Caco-2 (cell line): ENCODE measurements at regions not wholly inside any gene's neighbourhood (a gene's known extent, or its start where the extent isn't known, plus 50 kb on each side); places are given as distances from the start of the nearest gene placed in this dataset.

Experiments used
- BruUV-seq: library from RNA; stranded (reverse); fragments of 400-500 nt; replicated peaks from 2 replicates; lab custom pipeline; 2021; lab: Mats Ljungman, UMichigan
- CTCF ChIA-PET: fragments of 300-600 bp; sonication (Branson Sonifier 250); formaldehyde crosslinking; loops from one replicate; lab custom pipeline; 2022; ENCODE audit warnings: antibody characterized with exemption; lab: Charles Lee
- POLR2A ChIA-PET: fragments of 300-600 bp; sonication (Branson Sonifier 250); formaldehyde crosslinking; loops from one replicate; lab custom pipeline; 2022; ENCODE audit warnings: antibody characterized with exemption; lab: Charles Lee
- DNase-seq, 2 experiments: peaks; one replicate each; pipeline versions ENCODE4 v3.0.0 to v3.0.0-alpha.2; 2020 to 2022
- H3K27me3 ChIP-seq: replicated peaks from 2 replicates; pipeline ENCODE4 v1.6.0; 2011; ENCODE audit warnings: low read length; ENCODE audit not compliant: control insufficient read depth, insufficient read depth
- H3K36me3 ChIP-seq: 2 replicates; pipeline ENCODE4 v1.5.1; 2011; ENCODE audit warnings: low read length; ENCODE audit not compliant: control insufficient read depth, insufficient read depth
- H3K4me1 ChIP-seq: fragments of 250-450 bp; sonication (Bioruptor Pico); 2 replicates; pipeline ENCODE4 v1.5.1; 2020; ENCODE audit warnings: mild to moderate bottlenecking
- H3K4me3 ChIP-seq: 2 replicates; pipeline ENCODE4 v1.5.1; 2011; ENCODE audit warnings: low read depth, mild to moderate bottlenecking, control low read depth, low read length
- H3K9me3 ChIP-seq: fragments of 250-450 bp; sonication (Bioruptor Pico); 2 replicates; pipeline ENCODE4 v1.5.1; 2020; ENCODE audit warnings: mild to moderate bottlenecking, moderate library complexity
- H3K27ac Mint-ChIP-seq: one replicate; pipeline ENCODE4 v1.8.0; 2022; ENCODE audit warnings: mixed read lengths; ENCODE audit not compliant: unreplicated experiment
- H3K27me3 Mint-ChIP-seq: one replicate; pipeline ENCODE4 v1.8.0; 2022; ENCODE audit warnings: mixed read lengths; ENCODE audit not compliant: insufficient read depth, unreplicated experiment
- H3K36me3 Mint-ChIP-seq: one replicate; pipeline ENCODE4 v1.8.0; 2022; ENCODE audit warnings: mild to moderate bottlenecking, mixed read lengths; ENCODE audit not compliant: insufficient read depth, unreplicated experiment
- H3K4me1 Mint-ChIP-seq: one replicate; pipeline ENCODE4 v1.8.0; 2022; ENCODE audit warnings: low read depth, mixed read lengths; ENCODE audit not compliant: unreplicated experiment
- H3K4me3 Mint-ChIP-seq: one replicate; pipeline ENCODE4 v1.8.0; 2022; ENCODE audit warnings: mild to moderate bottlenecking, moderate library complexity, mixed read lengths; ENCODE audit not compliant: unreplicated experiment
- H3K9me3 Mint-ChIP-seq: one replicate; pipeline ENCODE4 v1.8.0; 2022; ENCODE audit warnings: mixed read lengths; ENCODE audit not compliant: unreplicated experiment
- intact Hi-C: fragments of 100-400 bp; cut with micrococcal nuclease; formaldehyde crosslinking; loops from one replicate; pipeline ENCODE4 v1.10.0; 2022; ENCODE audit not compliant: unreplicated experiment
- TF ChIP-seq, protein P1 (sequence below), 2 experiments: fragments of 200-600 bp in 1 of 2; IDR thresholded peaks; 1 replicate in 1 of 2; 2 replicates in 1 of 2; pipeline versions ENCODE4 v1.5.1 to v1.8.0; 2011 to 2022; ENCODE audit warnings: antibody characterized with exemption in 1 of 2, control low read depth in 1 of 2, inconsistent platforms in 1 of 2, low read depth in 1 of 2, low read length in 1 of 2, mild to moderate bottlenecking in 1 of 2, moderate library complexity in 1 of 2; ENCODE audit not compliant: insufficient read depth in 1 of 2, severe bottlenecking in 1 of 2, unreplicated experiment in 1 of 2

DNA sequence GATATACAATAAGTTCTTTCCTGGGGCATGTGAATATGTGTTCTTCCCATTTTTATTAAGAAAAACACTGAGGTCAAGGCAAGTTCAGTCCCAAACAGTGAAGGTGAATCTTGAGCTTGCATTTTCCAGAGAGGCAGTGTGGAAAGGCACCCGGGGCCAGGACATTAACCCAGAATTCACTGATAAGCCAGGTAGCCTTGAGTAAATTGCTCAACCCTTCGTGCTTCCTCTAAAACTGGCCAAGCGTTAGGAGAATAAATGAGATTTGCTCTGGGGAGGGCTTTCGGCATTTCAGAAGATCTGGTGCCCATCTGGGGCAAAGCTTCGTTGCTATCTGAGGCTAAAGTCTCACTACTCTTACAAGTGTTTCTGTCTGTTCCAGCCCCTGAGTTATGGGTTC is 57.1 kb upstream of the KAZN start:
- BruUV-seq, result no TSS peak
- ChIA-PET CTCF (no interaction called here), POLR2A (no interaction called here)
- DNase-seq, result no peak
- H3K4me1 ChIP-seq, result peaks cover 3% of the 10 kb centered on the region
- no peaks in the 10 kb centered on the region for H3K36me3 ChIP-seq
- Mint-ChIP-seq H3K9me3 (no peaks in the 10 kb centered on the region), H3K27ac (no peak overlapping the region), H3K4me1 (no peaks in the 10 kb centered on the region), H3K36me3 (no peaks in the 10 kb centered on the region), H3K4me3 (no peak overlapping the region), H3K27me3 (no peaks in the 10 kb centered on the region)
- no peak overlapping the region for H3K4me3 ChIP-seq
- no peaks in the 10 kb centered on the region for H3K9me3 ChIP-seq
- TF ChIP-seq, protein P1, sequence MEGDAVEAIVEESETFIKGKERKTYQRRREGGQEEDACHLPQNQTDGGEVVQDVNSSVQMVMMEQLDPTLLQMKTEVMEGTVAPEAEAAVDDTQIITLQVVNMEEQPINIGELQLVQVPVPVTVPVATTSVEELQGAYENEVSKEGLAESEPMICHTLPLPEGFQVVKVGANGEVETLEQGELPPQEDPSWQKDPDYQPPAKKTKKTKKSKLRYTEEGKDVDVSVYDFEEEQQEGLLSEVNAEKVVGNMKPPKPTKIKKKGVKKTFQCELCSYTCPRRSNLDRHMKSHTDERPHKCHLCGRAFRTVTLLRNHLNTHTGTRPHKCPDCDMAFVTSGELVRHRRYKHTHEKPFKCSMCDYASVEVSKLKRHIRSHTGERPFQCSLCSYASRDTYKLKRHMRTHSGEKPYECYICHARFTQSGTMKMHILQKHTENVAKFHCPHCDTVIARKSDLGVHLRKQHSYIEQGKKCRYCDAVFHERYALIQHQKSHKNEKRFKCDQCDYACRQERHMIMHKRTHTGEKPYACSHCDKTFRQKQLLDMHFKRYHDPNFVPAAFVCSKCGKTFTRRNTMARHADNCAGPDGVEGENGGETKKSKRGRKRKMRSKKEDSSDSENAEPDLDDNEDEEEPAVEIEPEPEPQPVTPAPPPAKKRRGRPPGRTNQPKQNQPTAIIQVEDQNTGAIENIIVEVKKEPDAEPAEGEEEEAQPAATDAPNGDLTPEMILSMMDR (IDR thresholded peaks at IDR 0.05; ENCODE audit: insufficient read depth in 1 of 2, low read depth in 1 of 2, low read length in 1 of 2, severe bottlenecking in 1 of 2, unreplicated experiment in 1 of 2), result no peak
- no peaks in the 10 kb centered on the region for H3K27me3 ChIP-seq
- intact Hi-C loops, result no loop called here

DNA sequence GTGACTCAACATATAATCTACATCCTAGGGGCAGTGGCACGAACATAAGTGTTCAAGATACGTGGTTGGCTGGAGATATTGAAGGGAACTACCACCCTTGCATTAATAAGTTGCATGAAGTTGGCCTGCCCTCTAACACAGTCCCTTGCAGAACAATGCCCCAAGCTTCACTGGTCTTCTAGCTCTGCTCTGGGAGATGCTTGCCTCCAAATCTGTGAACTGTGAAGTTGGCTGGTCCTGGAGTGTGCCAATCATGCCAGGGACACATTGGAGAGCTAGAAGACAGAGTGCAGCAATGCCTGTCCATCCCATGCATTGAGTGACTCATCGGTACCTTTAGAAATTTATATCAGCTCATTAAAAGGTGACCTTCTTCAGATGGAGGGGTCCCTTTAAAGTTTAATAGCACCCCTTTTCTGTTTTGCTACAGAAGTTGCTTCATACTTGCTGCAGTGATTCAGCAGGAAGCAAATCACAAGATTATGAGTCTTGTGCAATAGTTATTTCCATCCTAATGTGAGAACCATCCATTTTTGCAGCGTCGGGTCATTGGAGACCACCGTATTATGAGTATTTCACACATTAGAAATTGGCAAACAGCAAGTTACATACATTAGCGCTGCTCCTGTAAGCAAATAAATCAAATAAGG is 55.2 kb upstream of the KAZN start:
- no peaks in the 10 kb centered on the region for H3K36me3 Mint-ChIP-seq
- H3K9me3 ChIP-seq, result no peaks in the 10 kb centered on the region
- no peaks in the 10 kb centered on the region for H3K4me1 ChIP-seq
- BruUV-seq, result no TSS peak
- no peaks in the 10 kb centered on the region for H3K9me3 Mint-ChIP-seq
- H3K27ac Mint-ChIP-seq, result no peak overlapping the region
- TF ChIP-seq, protein P1 (IDR thresholded peaks at IDR 0.05; ENCODE audit: insufficient read depth in 1 of 2, low read depth in 1 of 2, low read length in 1 of 2, severe bottlenecking in 1 of 2, unreplicated experiment in 1 of 2), result no peak
- DNase-seq, result no peak
- CTCF ChIA-PET, result no interaction called here
- no peak overlapping the region for H3K4me3 ChIP-seq
- no peaks in the 10 kb centered on the region for H3K27me3 Mint-ChIP-seq
- H3K4me1 Mint-ChIP-seq, result no peaks in the 10 kb centered on the region
- H3K27me3 ChIP-seq, result no peaks in the 10 kb centered on the region
- POLR2A ChIA-PET, result no interaction called here
- intact Hi-C loops, result no loop called here
- H3K4me3 Mint-ChIP-seq, result no peak overlapping the region
- H3K36me3 ChIP-seq, result no peaks in the 10 kb centered on the region

DNA sequence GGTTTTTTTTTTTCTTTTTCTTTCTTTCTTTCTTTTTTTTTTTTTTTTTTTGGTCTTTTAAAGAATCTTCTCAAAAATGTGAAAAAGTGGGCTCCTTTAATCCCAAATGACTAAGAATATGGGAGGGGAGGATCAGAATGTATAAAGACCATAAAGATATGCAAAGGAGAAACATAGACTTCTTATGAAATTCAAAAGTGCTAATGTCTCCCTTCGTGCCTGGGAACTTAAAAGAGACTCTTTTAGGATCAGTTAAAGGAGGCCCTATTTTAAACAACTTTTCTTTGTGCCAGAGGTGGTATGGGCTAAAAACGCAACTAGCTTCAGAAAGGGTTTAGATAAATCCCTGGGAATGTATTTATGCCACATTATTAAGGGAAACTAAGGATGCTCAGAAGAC is 54.2 kb upstream of the KAZN start:
- H3K4me1 ChIP-seq, result no peaks in the 10 kb centered on the region
- H3K4me3 ChIP-seq, result no peak overlapping the region
- no peaks in the 10 kb centered on the region for H3K36me3 ChIP-seq
- Mint-ChIP-seq H3K4me1 (no peaks in the 10 kb centered on the region), H3K36me3 (no peaks in the 10 kb centered on the region), H3K9me3 (no peaks in the 10 kb centered on the region), H3K27me3 (no peaks in the 10 kb centered on the region), H3K4me3 (no peak overlapping the region), H3K27ac (no peak overlapping the region)
- no peaks in the 10 kb centered on the region for H3K9me3 ChIP-seq
- ChIA-PET CTCF (no interaction called here), POLR2A (no interaction called here)
- BruUV-seq, result no TSS peak
- intact Hi-C loops, result no loop called here
- no peak for DNase-seq
- H3K27me3 ChIP-seq, result no peaks in the 10 kb centered on the region
- TF ChIP-seq, protein P1 (IDR thresholded peaks at IDR 0.05; ENCODE audit: insufficient read depth in 1 of 2, low read depth in 1 of 2, low read length in 1 of 2, severe bottlenecking in 1 of 2, unreplicated experiment in 1 of 2), result no peak
